GM12865 (cell line): ENCODE measurements at regions not wholly inside any gene's neighbourhood (a gene's known extent, or its start where the extent isn't known, plus 50 kb on each side); places are given as distances from the start of the nearest gene placed in this dataset.

Experiments
- DNase-seq: peaks from one replicate; pipeline ENCODE4 v3.0.0; 2010; ENCODE audit warnings: low read depth
- H3K4me3 ChIP-seq: 2 replicates; pipeline ENCODE4 v1.5.1; 2011; ENCODE audit warnings: mild to moderate bottlenecking, low read depth, low read length, control low read depth
- CTCF ChIP-seq: IDR thresholded peaks from 2 replicates; pipeline ENCODE4 v1.5.1; 2011; ENCODE audit warnings: low read length, control low read depth, low read depth, inconsistent platforms; ENCODE audit not compliant: insufficient read depth; ENCODE audit errors: missing control alignments

- TF ChIP-seq CTCF = no peak
- no peak for DNase-seq
- no peak overlapping the region for H3K4me3 ChIP-seq
Measured at GRCh38 chr6:169850154-169850553, 98.7 kb downstream of the ERMARD start.

GRCh38 chr6:169849396-169849795 is 98.0 kb downstream of the ERMARD start:
- DNase-seq = no peak
- no peak for TF ChIP-seq CTCF
- H3K4me3 ChIP-seq = no peak overlapping the region

GRCh38 chr6:169848946-169849345 is 97.5 kb downstream of the ERMARD start:
- no peak overlapping the region for H3K4me3 ChIP-seq
- no peak for TF ChIP-seq CTCF
- DNase-seq = no peak

GRCh38 chr6:169847901-169848311 is 96.5 kb downstream of the ERMARD start:
- no peak overlapping the region for H3K4me3 ChIP-seq
- no peak for DNase-seq
- no peak for TF ChIP-seq CTCF

GRCh38 chr6:169847141-169847674 is 95.8 kb downstream of the ERMARD start:
- TF ChIP-seq CTCF = no peak
- H3K4me3 ChIP-seq = no peak overlapping the region
- DNase-seq = no peak

- TF ChIP-seq CTCF = no peak
- DNase-seq = no peak
- no peak overlapping the region for H3K4me3 ChIP-seq
Measured at GRCh38 chr6:169846286-169847056, 95.0 kb downstream of the ERMARD start.
